ENCODE measurements at regions not wholly inside any gene's neighbourhood (a gene's known extent, or its start where the extent isn't known, plus 50 kb on each side); places are given as distances from the start of the nearest gene placed in this dataset.

- no peak for TF ChIP-seq CTCF (IDR thresholded peaks at IDR 0.05; ENCODE audit: extremely low read depth, low read depth, low read length)
- no peak for DNase-seq (ENCODE audit: insufficient read length, low spot score, missing footprints)
- Histone ChIP-seq H3K4me1 (ENCODE audit: insufficient read depth, low read length) (no peaks in the 10 kb centered on the region), H3K27me3 (ENCODE audit: insufficient read depth, low read length) (peaks cover 7% of the 10 kb centered on the region), H3K27ac (ENCODE audit: low read depth, low read length) (no peak overlapping the region), H3K4me2 (ENCODE audit: insufficient read depth, low read length) (no peak overlapping the region), H2AFZ (ENCODE audit: low read length) (no peak overlapping the region), H3K9me3 (ENCODE audit: low read depth, low read length) (no peaks in the 10 kb centered on the region), H3K79me2 (ENCODE audit: insufficient read depth, low read length) (no peaks in the 10 kb centered on the region), H4K20me1 (ENCODE audit: insufficient read depth, low read length) (no peaks in the 10 kb centered on the region), H3K36me3 (ENCODE audit: insufficient read depth, low read length) (no peaks in the 10 kb centered on the region), H3K4me3 (ENCODE audit: insufficient read depth, low read length) (no peak overlapping the region)
Measured at GRCh38 chr5:57324181-57324580, 150.3 kb downstream of the GPBP1 start.

- no peaks in the 10 kb centered on the region for H3K79me2 ChIP-seq (ENCODE audit: insufficient read depth, low read length)
Measured at GRCh38 chr5:57320582-57320981, 146.7 kb downstream of the GPBP1 start.

GRCh38 chr5:57319628-57320027, 145.8 kb downstream of the GPBP1 start:
- Histone ChIP-seq H3K4me1 (ENCODE audit: insufficient read depth, low read length) (peaks cover 10% of the 10 kb centered on the region), H3K4me2 (ENCODE audit: insufficient read depth, low read length) (no peak overlapping the region), H3K79me2 (ENCODE audit: insufficient read depth, low read length) (no peaks in the 10 kb centered on the region), H3K4me3 (ENCODE audit: insufficient read depth, low read length) (no peak overlapping the region), H3K36me3 (ENCODE audit: insufficient read depth, low read length) (no peaks in the 10 kb centered on the region), H3K9me3 (ENCODE audit: low read depth, low read length) (no peaks in the 10 kb centered on the region), H3K27me3 (ENCODE audit: insufficient read depth, low read length) (peaks cover 7% of the 10 kb centered on the region), H4K20me1 (ENCODE audit: insufficient read depth, low read length) (no peaks in the 10 kb centered on the region), H2AFZ (ENCODE audit: low read length) (no peak overlapping the region), H3K27ac (ENCODE audit: low read depth, low read length) (no peak overlapping the region)
- DNase-seq (ENCODE audit: insufficient read length, low spot score, missing footprints) = no peak
- no peak for TF ChIP-seq CTCF (IDR thresholded peaks at IDR 0.05; ENCODE audit: extremely low read depth, low read depth, low read length)

More at GRCh38 chr5:57320582-57320981, 146.7 kb downstream of the GPBP1 start:
- H3K27ac ChIP-seq (ENCODE audit: low read depth, low read length) = no peak overlapping the region
- H3K4me3 ChIP-seq (ENCODE audit: insufficient read depth, low read length) = no peak overlapping the region
- no peak overlapping the region for H2AFZ ChIP-seq (ENCODE audit: low read length)
- H3K4me1 ChIP-seq (ENCODE audit: insufficient read depth, low read length) = peaks cover 10% of the 10 kb centered on the region
- no peaks in the 10 kb centered on the region for H4K20me1 ChIP-seq (ENCODE audit: insufficient read depth, low read length)
- no peaks in the 10 kb centered on the region for H3K36me3 ChIP-seq (ENCODE audit: insufficient read depth, low read length)
- H3K4me2 ChIP-seq (ENCODE audit: insufficient read depth, low read length) = no peak overlapping the region
- DNase-seq (ENCODE audit: insufficient read length, low spot score, missing footprints) = no peak
- TF ChIP-seq CTCF (IDR thresholded peaks at IDR 0.05; ENCODE audit: extremely low read depth, low read depth, low read length) = no peak
- peaks cover 7% of the 10 kb centered on the region for H3K27me3 ChIP-seq (ENCODE audit: insufficient read depth, low read length)
- no peaks in the 10 kb centered on the region for H3K9me3 ChIP-seq (ENCODE audit: low read depth, low read length)

- no peak overlapping the region for H3K27ac ChIP-seq (ENCODE audit: low read depth, low read length)
- H2AFZ ChIP-seq (ENCODE audit: low read length) = no peak overlapping the region
- H3K4me1 ChIP-seq (ENCODE audit: insufficient read depth, low read length) = peaks cover 10% of the 10 kb centered on the region
- H3K9me3 ChIP-seq (ENCODE audit: low read depth, low read length) = no peaks in the 10 kb centered on the region
- H3K36me3 ChIP-seq (ENCODE audit: insufficient read depth, low read length) = no peaks in the 10 kb centered on the region
- no peak overlapping the region for H3K4me2 ChIP-seq (ENCODE audit: insufficient read depth, low read length)
- peaks cover 7% of the 10 kb centered on the region for H3K27me3 ChIP-seq (ENCODE audit: insufficient read depth, low read length)
- no peak overlapping the region for H3K4me3 ChIP-seq (ENCODE audit: insufficient read depth, low read length)
- no peak for TF ChIP-seq CTCF (IDR thresholded peaks at IDR 0.05; ENCODE audit: extremely low read depth, low read depth, low read length)
- DNase-seq (ENCODE audit: insufficient read length, low spot score, missing footprints) = no peak
- H4K20me1 ChIP-seq (ENCODE audit: insufficient read depth, low read length) = no peaks in the 10 kb centered on the region
- H3K79me2 ChIP-seq (ENCODE audit: insufficient read depth, low read length) = no peaks in the 10 kb centered on the region
Measured at GRCh38 chr5:57318251-57318650, 144.4 kb downstream of the GPBP1 start.

Measured in osteoblast (primary cell).